HepG2 (cell line): ENCODE measurements at regions not wholly inside any gene's neighbourhood (a gene's known extent, or its start where the extent isn't known, plus 50 kb on each side); places are given as distances from the start of the nearest gene placed in this dataset.

ENCODE experiments used
- DPF2 ChIP-seq: sonication (generic); formaldehyde crosslinking; IDR thresholded peaks from 2 replicates; pipeline ENCODE4 v1.4.0; 2020; ENCODE audit warnings: mild to moderate bottlenecking, low read depth, missing genetic modification reagents, borderline replicate concordance
- FOXK1 ChIP-seq: sonication (generic); formaldehyde crosslinking; IDR thresholded peaks from 2 replicates; pipeline ENCODE4 v1.4.0; 2020; ENCODE audit warnings: low read depth, missing genetic modification reagents, borderline replicate concordance
- HOXA5 ChIP-seq: sonication (generic); formaldehyde crosslinking; IDR thresholded peaks from 2 replicates; pipeline ENCODE4 v1.4.0; 2020; ENCODE audit warnings: missing genetic modification reagents
- NR2F6 ChIP-seq, 2 experiments: IDR thresholded peaks; 2 replicates each; pipeline ENCODE4 v1.6.1; 2016; ENCODE audit warnings: antibody characterized with exemption in 1 of 2, mild to moderate bottlenecking in 1 of 2
- SP2 ChIP-seq: sonication (generic); formaldehyde crosslinking; IDR thresholded peaks from 2 replicates; pipeline ENCODE4 v1.5.1; 2020; ENCODE audit warnings: mild to moderate bottlenecking, missing genetic modification reagents
- ZKSCAN5 ChIP-seq: sonication (generic); formaldehyde crosslinking; IDR thresholded peaks from 2 replicates; pipeline ENCODE4 v1.5.1; 2020; ENCODE audit warnings: mild to moderate bottlenecking, missing genetic modification reagents
- ZNF530 ChIP-seq: sonication (generic); formaldehyde crosslinking; IDR thresholded peaks from 2 replicates; pipeline ENCODE4 v1.5.0; 2020; ENCODE audit warnings: low read depth, mild to moderate bottlenecking, missing genetic modification reagents
- ZNF720 ChIP-seq: sonication (generic); formaldehyde crosslinking; IDR thresholded peaks from 2 replicates; pipeline ENCODE4 v1.4.0; 2020; ENCODE audit warnings: missing genetic modification reagents
- TF ChIP-seq, protein P1 (sequence below): sonication (generic); IDR thresholded peaks from 2 replicates; pipeline ENCODE4 v1.6.1; 2016; ENCODE audit warnings: low read depth, borderline replicate concordance
- TF ChIP-seq, protein P2 (sequence below): sonication (generic); formaldehyde crosslinking; IDR thresholded peaks from 2 replicates; pipeline ENCODE4 v1.4.0; 2020; ENCODE audit warnings: missing genetic modification reagents, borderline replicate concordance
- TF ChIP-seq, protein P3 (sequence below): sonication (generic); formaldehyde crosslinking; IDR thresholded peaks from 2 replicates; pipeline ENCODE4 v1.5.0; 2020; ENCODE audit warnings: mild to moderate bottlenecking, missing genetic modification reagents, borderline replicate concordance
- TF ChIP-seq, protein P4 (sequence below): sonication (generic); formaldehyde crosslinking; IDR thresholded peaks from 2 replicates; pipeline ENCODE4 v1.5.0; 2020; ENCODE audit warnings: mild to moderate bottlenecking, missing genetic modification reagents
- TF ChIP-seq, protein P5 (sequence below): sonication (generic); formaldehyde crosslinking; IDR thresholded peaks from 2 replicates; pipeline ENCODE4 v1.4.0; 2020; ENCODE audit warnings: missing genetic modification reagents, borderline replicate concordance
- TF ChIP-seq, protein P6 (sequence below): sonication (generic); formaldehyde crosslinking; IDR thresholded peaks from 2 replicates; pipeline ENCODE4 v1.5.0; 2020; ENCODE audit warnings: missing genetic modification reagents, mild to moderate bottlenecking, borderline replicate concordance
- TF ChIP-seq, protein P7 (sequence below): sonication (generic); formaldehyde crosslinking; IDR thresholded peaks from 2 replicates; pipeline ENCODE4 v1.8.1; 2023; ENCODE audit warnings: missing genetic modification reagents, mild to moderate bottlenecking, borderline replicate concordance

DNA sequence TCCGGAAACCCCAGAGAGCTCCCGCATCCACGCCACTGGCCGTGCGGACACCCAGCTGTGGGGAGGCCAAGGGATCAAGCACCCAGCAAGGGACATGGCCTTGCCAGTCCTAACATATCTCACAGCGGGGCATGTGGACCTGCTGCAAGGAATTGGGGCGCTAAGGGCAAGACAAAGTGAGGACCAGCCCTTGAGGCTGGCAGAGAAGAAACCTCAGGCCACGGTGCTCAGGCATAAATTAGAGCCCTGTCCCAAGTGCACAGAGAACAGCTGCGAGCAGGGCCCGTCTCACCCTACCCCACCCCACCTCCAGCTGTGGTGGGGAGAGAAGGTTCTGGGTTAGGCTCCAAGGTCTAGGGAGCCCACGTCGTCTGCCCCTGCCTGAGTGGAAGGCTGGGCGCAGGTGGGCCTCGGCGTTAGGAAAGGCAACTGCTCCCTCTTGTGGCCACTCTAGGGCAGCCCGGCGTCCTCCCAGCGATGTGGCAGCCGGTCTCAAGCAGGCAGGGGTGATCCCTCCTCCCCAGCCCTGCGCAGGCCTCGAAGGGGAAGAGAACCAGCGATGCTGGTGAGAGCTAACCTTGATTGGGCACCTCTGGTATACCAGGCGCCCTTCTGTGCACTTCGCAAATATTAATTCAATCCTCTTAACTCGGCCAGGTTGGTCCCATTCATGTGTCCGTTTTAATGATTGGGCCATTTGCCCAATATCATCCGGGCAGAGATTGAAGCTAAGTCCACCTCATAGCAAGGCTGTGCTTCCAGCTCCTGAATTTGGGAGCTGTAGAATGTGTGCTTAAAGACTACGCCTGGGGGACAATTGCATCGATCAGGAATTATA lies 235.8 kb downstream of the NFATC2 start (continued):
- TF ChIP-seq FOXK1 (CRISPR knock-in tag) (peak; percentile 44; the same call in 1 of the 2 replicates), HOXA5 (CRISPR knock-in tag) (no peak), ZNF530 (no peak), ZKSCAN5 (no peak), NR2F6 (IDR thresholded peaks at IDR 0.05) (no peak), NR2F6 (CRISPR knock-in tag; IDR thresholded peaks at IDR 0.05) (peak; percentile 48; the same call in 1 of the 2 replicates), ZNF720 (CRISPR knock-in tag) (no peak), SP2 (CRISPR knock-in tag) (no peak), DPF2 (CRISPR knock-in tag) (no peak)
- TF ChIP-seq, protein P1, sequence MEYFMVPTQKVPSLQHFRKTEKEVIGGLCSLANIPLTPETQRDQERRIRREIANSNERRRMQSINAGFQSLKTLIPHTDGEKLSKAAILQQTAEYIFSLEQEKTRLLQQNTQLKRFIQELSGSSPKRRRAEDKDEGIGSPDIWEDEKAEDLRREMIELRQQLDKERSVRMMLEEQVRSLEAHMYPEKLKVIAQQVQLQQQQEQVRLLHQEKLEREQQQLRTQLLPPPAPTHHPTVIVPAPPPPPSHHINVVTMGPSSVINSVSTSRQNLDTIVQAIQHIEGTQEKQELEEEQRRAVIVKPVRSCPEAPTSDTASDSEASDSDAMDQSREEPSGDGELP: no peak; the same call in 1 of the 2 replicates
- TF ChIP-seq, protein P2, sequence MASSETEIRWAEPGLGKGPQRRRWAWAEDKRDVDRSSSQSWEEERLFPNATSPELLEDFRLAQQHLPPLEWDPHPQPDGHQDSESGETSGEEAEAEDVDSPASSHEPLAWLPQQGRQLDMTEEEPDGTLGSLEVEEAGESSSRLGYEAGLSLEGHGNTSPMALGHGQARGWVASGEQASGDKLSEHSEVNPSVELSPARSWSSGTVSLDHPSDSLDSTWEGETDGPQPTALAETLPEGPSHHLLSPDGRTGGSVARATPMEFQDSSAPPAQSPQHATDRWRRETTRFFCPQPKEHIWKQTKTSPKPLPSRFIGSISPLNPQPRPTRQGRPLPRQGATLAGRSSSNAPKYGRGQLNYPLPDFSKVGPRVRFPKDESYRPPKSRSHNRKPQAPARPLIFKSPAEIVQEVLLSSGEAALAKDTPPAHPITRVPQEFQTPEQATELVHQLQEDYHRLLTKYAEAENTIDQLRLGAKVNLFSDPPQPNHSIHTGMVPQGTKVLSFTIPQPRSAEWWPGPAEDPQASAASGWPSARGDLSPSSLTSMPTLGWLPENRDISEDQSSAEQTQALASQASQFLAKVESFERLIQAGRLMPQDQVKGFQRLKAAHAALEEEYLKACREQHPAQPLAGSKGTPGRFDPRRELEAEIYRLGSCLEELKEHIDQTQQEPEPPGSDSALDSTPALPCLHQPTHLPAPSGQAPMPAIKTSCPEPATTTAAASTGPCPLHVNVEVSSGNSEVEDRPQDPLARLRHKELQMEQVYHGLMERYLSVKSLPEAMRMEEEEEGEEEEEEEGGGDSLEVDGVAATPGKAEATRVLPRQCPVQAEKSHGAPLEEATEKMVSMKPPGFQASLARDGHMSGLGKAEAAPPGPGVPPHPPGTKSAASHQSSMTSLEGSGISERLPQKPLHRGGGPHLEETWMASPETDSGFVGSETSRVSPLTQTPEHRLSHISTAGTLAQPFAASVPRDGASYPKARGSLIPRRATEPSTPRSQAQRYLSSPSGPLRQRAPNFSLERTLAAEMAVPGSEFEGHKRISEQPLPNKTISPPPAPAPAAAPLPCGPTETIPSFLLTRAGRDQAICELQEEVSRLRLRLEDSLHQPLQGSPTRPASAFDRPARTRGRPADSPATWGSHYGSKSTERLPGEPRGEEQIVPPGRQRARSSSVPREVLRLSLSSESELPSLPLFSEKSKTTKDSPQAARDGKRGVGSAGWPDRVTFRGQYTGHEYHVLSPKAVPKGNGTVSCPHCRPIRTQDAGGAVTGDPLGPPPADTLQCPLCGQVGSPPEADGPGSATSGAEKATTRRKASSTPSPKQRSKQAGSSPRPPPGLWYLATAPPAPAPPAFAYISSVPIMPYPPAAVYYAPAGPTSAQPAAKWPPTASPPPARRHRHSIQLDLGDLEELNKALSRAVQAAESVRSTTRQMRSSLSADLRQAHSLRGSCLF (CRISPR knock-in tag): no peak
- TF ChIP-seq, protein P3, sequence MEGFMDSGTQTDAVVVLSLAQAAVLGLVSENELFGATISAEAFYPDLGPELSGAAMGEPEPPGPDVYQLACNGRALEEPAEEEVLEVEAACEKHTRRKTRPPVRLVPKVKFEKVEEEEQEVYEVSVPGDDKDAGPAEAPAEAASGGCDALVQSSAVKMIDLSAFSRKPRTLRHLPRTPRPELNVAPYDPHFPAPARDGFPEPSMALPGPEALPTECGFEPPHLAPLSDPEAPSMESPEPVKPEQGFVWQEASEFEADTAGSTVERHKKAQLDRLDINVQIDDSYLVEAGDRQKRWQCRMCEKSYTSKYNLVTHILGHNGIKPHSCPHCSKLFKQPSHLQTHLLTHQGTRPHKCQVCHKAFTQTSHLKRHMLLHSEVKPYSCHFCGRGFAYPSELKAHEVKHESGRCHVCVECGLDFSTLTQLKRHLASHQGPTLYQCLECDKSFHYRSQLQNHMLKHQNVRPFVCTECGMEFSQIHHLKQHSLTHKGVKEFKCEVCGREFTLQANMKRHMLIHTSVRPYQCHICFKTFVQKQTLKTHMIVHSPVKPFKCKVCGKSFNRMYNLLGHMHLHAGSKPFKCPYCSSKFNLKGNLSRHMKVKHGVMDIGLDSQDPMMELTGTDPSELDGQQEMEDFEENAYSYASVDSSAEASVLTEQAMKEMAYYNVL (CRISPR knock-in tag): no peak
- TF ChIP-seq, protein P4, sequence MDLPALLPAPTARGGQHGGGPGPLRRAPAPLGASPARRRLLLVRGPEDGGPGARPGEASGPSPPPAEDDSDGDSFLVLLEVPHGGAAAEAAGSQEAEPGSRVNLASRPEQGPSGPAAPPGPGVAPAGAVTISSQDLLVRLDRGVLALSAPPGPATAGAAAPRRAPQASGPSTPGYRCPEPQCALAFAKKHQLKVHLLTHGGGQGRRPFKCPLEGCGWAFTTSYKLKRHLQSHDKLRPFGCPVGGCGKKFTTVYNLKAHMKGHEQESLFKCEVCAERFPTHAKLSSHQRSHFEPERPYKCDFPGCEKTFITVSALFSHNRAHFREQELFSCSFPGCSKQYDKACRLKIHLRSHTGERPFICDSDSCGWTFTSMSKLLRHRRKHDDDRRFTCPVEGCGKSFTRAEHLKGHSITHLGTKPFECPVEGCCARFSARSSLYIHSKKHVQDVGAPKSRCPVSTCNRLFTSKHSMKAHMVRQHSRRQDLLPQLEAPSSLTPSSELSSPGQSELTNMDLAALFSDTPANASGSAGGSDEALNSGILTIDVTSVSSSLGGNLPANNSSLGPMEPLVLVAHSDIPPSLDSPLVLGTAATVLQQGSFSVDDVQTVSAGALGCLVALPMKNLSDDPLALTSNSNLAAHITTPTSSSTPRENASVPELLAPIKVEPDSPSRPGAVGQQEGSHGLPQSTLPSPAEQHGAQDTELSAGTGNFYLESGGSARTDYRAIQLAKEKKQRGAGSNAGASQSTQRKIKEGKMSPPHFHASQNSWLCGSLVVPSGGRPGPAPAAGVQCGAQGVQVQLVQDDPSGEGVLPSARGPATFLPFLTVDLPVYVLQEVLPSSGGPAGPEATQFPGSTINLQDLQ: no peak
- TF ChIP-seq, protein P5, sequence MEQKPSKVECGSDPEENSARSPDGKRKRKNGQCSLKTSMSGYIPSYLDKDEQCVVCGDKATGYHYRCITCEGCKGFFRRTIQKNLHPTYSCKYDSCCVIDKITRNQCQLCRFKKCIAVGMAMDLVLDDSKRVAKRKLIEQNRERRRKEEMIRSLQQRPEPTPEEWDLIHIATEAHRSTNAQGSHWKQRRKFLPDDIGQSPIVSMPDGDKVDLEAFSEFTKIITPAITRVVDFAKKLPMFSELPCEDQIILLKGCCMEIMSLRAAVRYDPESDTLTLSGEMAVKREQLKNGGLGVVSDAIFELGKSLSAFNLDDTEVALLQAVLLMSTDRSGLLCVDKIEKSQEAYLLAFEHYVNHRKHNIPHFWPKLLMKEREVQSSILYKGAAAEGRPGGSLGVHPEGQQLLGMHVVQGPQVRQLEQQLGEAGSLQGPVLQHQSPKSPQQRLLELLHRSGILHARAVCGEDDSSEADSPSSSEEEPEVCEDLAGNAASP (CRISPR knock-in tag): peak; percentile 65
- TF ChIP-seq, protein P6, sequence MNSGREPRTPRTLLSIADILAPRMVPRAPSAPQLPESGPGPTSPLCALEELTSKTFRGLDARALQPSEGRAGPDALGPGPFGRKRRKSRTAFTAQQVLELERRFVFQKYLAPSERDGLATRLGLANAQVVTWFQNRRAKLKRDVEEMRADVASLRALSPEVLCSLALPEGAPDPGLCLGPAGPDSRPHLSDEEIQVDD: no peak
- TF ChIP-seq, protein P7, sequence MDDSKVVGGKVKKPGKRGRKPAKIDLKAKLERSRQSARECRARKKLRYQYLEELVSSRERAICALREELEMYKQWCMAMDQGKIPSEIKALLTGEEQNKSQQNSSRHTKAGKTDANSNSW (CRISPR knock-in tag): no peak; the same call in 1 of the 2 replicates
